ENCODE measurements at regions not wholly inside any gene's neighbourhood (a gene's known extent, or its start where the extent isn't known, plus 50 kb on each side); places are given as distances from the start of the nearest gene placed in this dataset.

GRCh38 chr6:108734271-108734922 lies 113.8 kb upstream of the ARMC2 start:
- no peak for DNase-seq

GRCh38 chr6:108735310-108736001 lies 112.8 kb upstream of the ARMC2 start:
- DNase-seq, result no peak

DNA sequence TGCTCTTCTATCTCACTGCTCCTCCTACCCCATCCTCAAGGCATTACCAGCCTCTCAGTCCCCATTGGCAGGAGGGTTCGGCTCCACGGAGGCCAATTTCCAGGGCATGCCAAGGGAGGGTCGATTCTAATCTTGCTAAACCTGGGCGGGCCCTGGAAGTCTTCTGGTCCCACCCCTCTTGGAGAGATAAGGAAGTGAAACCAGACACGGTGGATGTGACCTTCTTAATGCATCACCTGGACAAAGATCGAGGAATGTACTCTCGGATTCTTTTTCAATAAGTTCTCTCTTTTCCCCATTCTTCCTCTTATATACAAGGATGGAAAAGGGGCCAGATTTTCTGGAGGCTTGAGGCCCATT lies 112.2 kb upstream of the ARMC2 start:
- DNase-seq, result no peak

DNA sequence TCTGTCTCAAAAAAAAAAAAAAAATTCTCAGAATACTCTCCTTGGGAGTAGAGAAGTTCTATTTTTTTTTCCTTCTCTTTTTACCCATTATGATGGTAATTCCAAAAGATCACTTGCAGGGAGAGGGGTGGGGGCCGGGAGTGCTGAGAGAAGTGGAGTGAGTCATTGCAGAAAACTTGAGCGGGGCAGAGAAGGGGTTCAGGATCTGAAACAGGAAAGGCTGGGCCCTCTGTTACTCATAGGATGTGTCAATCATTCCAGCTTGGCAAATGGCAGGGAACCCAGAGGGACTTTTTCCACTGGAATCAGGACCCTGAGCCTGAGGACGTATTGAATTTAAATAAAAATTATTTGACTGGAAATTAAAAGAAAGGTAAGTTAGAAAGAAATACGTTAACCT lies 111.4 kb upstream of the ARMC2 start:
- DNase-seq, result no peak

GRCh38 chr6:108737594-108738546 lies 110.4 kb upstream of the ARMC2 start:
- no peak for DNase-seq

DNA sequence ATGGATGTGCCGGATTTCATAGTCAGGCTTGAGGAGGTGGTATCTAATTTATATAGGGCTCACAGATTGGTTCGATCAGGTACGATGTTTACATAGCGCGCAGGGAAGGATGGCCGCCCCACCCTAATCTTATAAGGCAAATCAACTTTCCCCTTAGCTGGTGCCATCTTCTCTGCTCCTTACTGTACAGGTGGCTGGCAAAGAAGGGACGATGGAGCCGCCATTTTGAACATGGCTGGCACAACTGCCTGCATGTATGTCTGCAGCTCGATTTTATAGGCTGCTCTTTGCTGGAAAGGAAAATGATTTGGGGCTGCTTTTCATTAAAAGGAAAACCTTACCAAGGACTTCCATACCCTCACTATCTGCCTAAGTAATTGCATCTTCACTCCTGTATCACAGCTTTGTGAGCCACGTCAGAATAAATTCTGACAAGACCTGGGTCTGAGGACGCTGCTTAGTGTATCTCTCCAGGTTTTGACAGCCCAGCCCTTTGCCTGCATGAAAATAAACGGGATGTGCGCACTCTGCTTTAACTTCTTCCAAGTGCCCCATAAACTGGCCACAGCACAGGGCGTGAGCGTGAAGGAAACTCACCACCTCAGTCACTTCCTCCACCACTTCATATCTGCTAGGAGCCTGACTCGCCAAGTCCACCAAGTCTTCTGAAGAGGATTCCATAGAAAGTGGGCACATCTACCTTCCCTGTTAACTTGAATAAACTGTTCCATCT lies 109.4 kb upstream of the ARMC2 start:
- no peak for DNase-seq

GRCh38 chr6:108739496-108740330 lies 108.5 kb upstream of the ARMC2 start:
- DNase-seq, result no peak

DNA sequence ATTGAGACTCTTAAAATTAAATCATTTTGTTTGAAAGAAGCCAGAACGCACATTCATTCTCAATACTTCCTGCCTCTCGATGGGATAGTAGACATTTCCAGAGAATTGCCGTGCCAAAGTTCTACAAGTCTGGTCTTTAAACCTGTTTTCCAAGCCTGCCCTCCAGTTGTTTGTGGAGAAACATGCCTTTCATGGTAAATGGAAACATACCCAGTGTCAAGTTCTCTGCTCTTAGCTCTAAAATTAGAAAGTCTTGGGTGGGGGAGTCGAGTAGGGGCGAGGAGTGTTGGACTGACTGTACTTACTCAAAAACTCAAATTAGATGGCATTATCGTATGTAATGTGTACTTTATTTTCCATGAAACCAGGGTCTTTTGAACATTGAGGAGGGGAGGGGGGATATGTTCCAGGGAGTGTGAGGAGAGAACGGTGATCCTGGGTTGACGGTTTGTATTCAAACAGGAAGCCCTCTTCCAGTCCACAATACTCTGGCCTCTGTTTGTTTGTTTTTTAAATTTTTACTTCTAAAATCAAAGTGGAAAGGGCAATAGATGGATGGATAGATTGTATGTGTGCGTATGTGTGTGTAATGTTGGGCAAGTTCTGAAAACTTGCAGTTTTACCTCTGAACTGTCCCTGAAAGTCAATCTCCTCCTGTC lies 106.8 kb upstream of the ARMC2 start:
- DNase-seq, result no peak

GRCh38 chr6:108742041-108742440 lies 106.2 kb upstream of the ARMC2 start:
- no peak for DNase-seq

GRCh38 chr6:108744244-108744972 lies 103.8 kb upstream of the ARMC2 start:
- DNase-seq, result no peak

DNA sequence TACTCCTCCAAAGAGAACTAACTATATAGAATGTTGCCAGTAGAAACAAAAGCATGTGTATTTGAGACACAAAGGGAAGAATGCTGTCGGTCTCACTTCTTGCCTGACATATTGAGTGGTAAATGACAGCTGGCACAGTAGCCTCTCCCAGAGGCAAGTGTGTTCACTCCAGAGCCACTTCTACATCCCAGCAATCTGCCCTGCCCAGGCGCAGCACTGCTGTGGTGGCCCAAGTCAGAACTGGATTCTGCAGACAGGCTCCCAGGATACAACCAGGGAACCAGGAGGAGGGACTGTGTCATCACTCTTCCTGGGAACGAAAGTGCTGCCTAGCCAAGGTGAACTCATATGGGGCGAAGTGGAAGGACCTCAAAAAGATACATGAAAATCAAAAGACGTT lies 103.2 kb upstream of the ARMC2 start:
- DNase-seq, result peak; percentile 46

DNA sequence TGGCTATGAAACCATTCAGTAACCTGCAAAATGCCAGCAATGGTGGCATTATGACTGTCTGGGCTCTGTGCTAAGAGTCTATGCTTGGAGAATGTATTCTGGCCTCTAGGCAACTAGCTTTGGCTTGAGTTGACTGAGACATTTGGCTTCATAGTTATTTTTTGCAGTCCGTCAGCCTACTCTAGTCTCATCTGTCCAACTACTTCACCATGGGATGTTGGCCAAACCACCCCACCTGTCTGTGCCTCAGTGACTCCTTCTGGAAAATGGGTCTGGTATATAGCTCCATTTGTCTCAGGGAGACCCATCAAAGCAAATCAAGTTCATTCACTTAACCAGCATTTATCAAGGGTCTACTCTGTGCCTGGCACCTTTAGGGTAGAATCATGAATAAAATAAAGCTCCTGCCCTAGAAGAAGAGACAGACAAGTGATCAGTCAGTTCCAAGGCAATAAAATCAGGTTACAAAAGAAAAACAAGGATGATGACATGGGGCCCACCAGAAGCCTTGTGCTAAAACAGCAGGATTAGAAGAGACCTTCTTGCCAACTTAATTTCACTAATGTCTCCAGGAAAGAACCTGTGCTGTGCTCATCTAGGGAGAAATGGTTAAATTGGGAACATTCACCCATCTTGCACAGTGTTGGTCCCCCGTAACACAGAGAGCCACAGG lies 102.4 kb upstream of the ARMC2 start:
- DNase-seq, result no peak

- no peak for DNase-seq
Observed at GRCh38 chr6:108746366-108746765, 101.9 kb upstream of the ARMC2 start.

- DNase-seq, result no peak
Observed at GRCh38 chr6:108746836-108747575, 101.2 kb upstream of the ARMC2 start.

- DNase-seq, result no peak
Observed at GRCh38 chr6:108748055-108748454, 100.2 kb upstream of the ARMC2 start.

DNA sequence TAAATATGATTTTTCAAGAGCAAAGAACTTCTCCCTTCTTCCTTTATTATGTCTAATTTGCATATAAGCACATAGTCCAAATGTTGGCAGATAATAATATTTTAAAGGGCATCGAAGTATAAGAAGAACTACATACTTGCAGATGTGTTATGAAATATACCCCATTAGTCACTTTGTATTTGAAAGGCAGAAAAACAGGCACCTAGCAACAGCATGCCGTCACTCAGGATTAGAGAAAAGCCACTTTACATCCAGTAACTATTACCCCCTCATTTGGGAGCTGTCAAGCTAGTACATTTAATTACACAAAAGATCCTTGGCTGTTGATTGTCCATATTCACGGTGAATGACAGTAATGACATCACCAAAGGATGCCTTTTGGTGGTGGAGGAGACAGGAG lies 99.3 kb upstream of the ARMC2 start:
- no peak for DNase-seq

DNA sequence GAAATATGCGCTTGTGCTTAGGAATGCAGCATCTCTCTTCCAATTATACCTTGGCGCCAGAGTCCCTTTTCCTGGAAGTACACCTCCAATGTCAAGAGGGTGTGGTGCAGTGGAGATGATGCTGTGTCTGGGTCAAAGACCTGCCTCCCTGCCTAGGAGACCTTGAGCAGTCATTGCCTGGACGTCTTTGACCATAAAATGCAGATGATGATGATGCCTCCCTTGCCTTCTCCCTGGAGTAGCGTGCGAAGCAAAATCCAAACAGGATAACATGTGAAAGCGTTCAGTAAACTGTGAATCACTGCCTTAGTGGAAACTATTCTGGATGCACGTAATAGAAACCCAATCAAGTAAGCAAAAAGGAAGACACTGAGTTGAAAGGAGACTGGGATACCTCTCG lies 97.4 kb upstream of the ARMC2 start:
- DNase-seq, result no peak

GRCh38 chr6:108751282-108751681 lies 96.9 kb upstream of the ARMC2 start:
- no peak for DNase-seq

Data from right hindlimb (tissue), 1 donor.